ENCODE measurements at regions not wholly inside any gene's neighbourhood (a gene's known extent, or its start where the extent isn't known, plus 50 kb on each side); places are given as distances from the start of the nearest gene placed in this dataset.

GRCh38 chr17:12584727-12585126, 81.0 kb upstream of the MYOCD start:
- TF ChIP-seq IKZF2 (IDR thresholded peaks at IDR 0.05), result no peak
- no peak for TF ChIP-seq POLR2A (IDR thresholded peaks at IDR 0.05; ENCODE audit: low read depth, low read length)
- no peak for TF ChIP-seq SREBF2 (IDR thresholded peaks at IDR 0.05; ENCODE audit: low read length)
- TF ChIP-seq CTCF (IDR thresholded peaks at IDR 0.05 in 2 of 3, conservative IDR thresholded peaks at IDR 0.05 in 1 of 3; ENCODE audit: control insufficient read depth in 2 of 3, extremely low read depth in 1 of 3, insufficient read depth in 1 of 3, low read depth in 3 of 3, low read length in 3 of 3), result no peak
- no peak for TF ChIP-seq USF1 (IDR thresholded peaks at IDR 0.05; ENCODE audit: borderline replicate concordance, extremely low read length, insufficient read depth, low read depth, low read length)
- TF ChIP-seq EZH2 (IDR thresholded peaks at IDR 0.05; ENCODE audit: borderline replicate concordance, control insufficient read depth, low read depth, low read length), result no peak
- TF ChIP-seq IRF3 (IDR thresholded peaks at IDR 0.05), result no peak
- no peak for TF ChIP-seq NR2C2 (IDR thresholded peaks at IDR 0.05; ENCODE audit: borderline replicate concordance, control insufficient read depth, insufficient read length, low read depth)

Data from GM12878 (cell line).